ENCODE measurements at regions not wholly inside any gene's neighbourhood (a gene's known extent, or its start where the extent isn't known, plus 50 kb on each side); places are given as distances from the start of the nearest gene placed in this dataset.

DNA sequence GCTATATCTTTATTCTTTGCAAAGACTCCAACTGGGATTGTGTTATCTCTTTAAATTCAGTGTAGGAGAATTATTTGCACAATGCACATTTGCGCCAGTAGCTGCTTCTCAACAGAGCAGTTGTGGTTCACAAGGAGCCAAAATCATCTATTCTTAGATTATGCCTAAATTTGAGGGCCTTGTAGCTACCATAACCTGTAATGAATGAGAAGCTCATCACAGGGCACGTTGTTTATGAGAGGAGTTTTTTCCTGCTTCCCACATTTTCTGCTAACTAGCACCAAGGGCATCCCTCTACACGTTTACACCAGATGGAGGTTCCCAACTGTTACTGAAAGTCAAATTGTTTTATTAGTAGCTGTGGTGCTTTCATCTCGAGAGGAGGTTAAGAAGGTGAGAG lies 322.4 kb downstream of the TMEM161B start:
- ChIA-PET RAD21 (ENCODE audit: unreplicated experiment) (no interaction called here), CTCF (no interaction called here), SMC1A (ENCODE audit: uncharacterized antibody, unreplicated experiment) (no interaction called here), POLR2A (no interaction called here)
- Histone ChIP-seq H3K4me1 (ENCODE audit: control insufficient read depth, insufficient read depth, low read length) (no peaks in the 10 kb centered on the region), H3K4me2 (ENCODE audit: control insufficient read depth, insufficient read depth) (no peak overlapping the region), H3K79me2 (ENCODE audit: control insufficient read depth, insufficient read depth, low read length) (no peaks in the 10 kb centered on the region), H3K36me3 (ENCODE audit: control insufficient read depth in 2 of 2, insufficient read depth in 2 of 2, low read length in 1 of 2) (no peaks in the 10 kb centered on the region), H3K9me3 (replicated peaks; ENCODE audit: control insufficient read depth, insufficient read depth, low read length) (no peaks in the 10 kb centered on the region), H3K4me3 (no peak overlapping the region), H3K9ac (ENCODE audit: control insufficient read depth, insufficient read depth, low read length) (no peak overlapping the region), H3K27me3 (replicated peaks in 1 of 2; ENCODE audit: control insufficient read depth in 2 of 2, insufficient read depth in 2 of 2, low read length in 1 of 2) (no peaks in the 10 kb centered on the region), H4K20me1 (ENCODE audit: control insufficient read depth, insufficient read depth) (no peaks in the 10 kb centered on the region), H3K27ac (ENCODE audit: control insufficient read depth, insufficient read depth) (no peak overlapping the region), H2AFZ (ENCODE audit: control insufficient read depth, low read depth, low read length) (no peak overlapping the region)
- WGBS (ENCODE audit: insufficient coverage, insufficient replicate concordance, low lambda C conversion rate, missing lambda C conversion rate): 11% methylated on average over 4 of the region's 4 CpGs
- in situ Hi-C loops (cut with MboI) (no loop called here), intact Hi-C loops (cut with micrococcal nuclease; ENCODE audit: unreplicated experiment) (no loop called here)
- TF ChIP-seq BHLHE40 (IDR thresholded peaks at IDR 0.05; ENCODE audit: borderline replicate concordance in 1 of 2, low read depth in 2 of 2, low read length in 1 of 2) (no peak), STAT3 (IDR thresholded peaks at IDR 0.05; ENCODE audit: low read depth, low read length) (no peak)
- FAIRE-seq (no peak), DNase-seq (ENCODE audit: low read depth, low spot score) (no peak), ATAC-seq (no peak)
- no TSS peak for BruUV-seq (replicated peaks)

DNA sequence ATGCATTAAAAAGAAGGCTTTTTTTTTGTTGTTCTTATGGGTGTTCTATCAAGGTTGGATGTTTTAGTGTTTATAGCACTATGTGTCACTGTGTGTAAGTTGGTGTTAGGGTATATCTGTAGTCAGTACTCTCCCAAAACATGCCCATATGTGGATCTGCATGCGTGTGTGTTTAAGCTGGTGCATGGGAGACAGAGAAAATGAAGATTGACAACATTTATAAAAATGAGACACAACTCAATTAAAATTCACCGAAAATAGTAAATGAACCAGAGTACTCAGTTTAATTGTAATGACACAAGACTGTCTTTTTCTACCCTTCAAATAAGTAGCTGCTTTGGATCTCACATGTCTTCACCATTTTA lies 323.4 kb downstream of the TMEM161B start:
- Histone ChIP-seq H2AFZ (ENCODE audit: control insufficient read depth, low read depth, low read length) (no peak overlapping the region), H3K9me3 (replicated peaks; ENCODE audit: control insufficient read depth, insufficient read depth, low read length) (no peaks in the 10 kb centered on the region), H3K27ac (ENCODE audit: control insufficient read depth, insufficient read depth) (no peak overlapping the region), H3K79me2 (ENCODE audit: control insufficient read depth, insufficient read depth, low read length) (no peaks in the 10 kb centered on the region), H3K27me3 (replicated peaks in 1 of 2; ENCODE audit: control insufficient read depth in 2 of 2, insufficient read depth in 2 of 2, low read length in 1 of 2) (no peaks in the 10 kb centered on the region), H3K4me3 (no peak overlapping the region), H3K4me2 (ENCODE audit: control insufficient read depth, insufficient read depth) (no peak overlapping the region), H3K36me3 (ENCODE audit: control insufficient read depth in 2 of 2, insufficient read depth in 2 of 2, low read length in 1 of 2) (no peaks in the 10 kb centered on the region), H4K20me1 (ENCODE audit: control insufficient read depth, insufficient read depth) (no peaks in the 10 kb centered on the region), H3K9ac (ENCODE audit: control insufficient read depth, insufficient read depth, low read length) (no peak overlapping the region), H3K4me1 (ENCODE audit: control insufficient read depth, insufficient read depth, low read length) (no peaks in the 10 kb centered on the region)
- ChIA-PET SMC1A (ENCODE audit: uncharacterized antibody, unreplicated experiment) (interaction anchor here (1.1 kb wide), 1 partner anchor 21 kb away, joined by 3 read pairs; no protein-coding TSS in a partner anchor), POLR2A (no interaction called here), RAD21 (ENCODE audit: unreplicated experiment) (no interaction called here), CTCF (interaction anchor here (1.1 to 1.6 kb wide), 2 partner anchors 12 to 747 kb away, joined by 3 read pairs; no protein-coding TSS in a partner anchor)
- BruUV-seq (replicated peaks): no TSS peak
- TF ChIP-seq SMAD1 (IDR thresholded peaks at IDR 0.05; ENCODE audit: low read depth, partially characterized antibody): no peak
- 38% methylated on average over 2 of the region's 2 CpGs for WGBS (ENCODE audit: insufficient coverage, insufficient replicate concordance, low lambda C conversion rate, missing lambda C conversion rate)
- intact Hi-C loops (cut with micrococcal nuclease; ENCODE audit: unreplicated experiment): no loop called here
- no peak for DNase-seq (ENCODE audit: low read depth, low spot score)
- no peak for ATAC-seq
- no peak for FAIRE-seq
- in situ Hi-C loops (cut with MboI): no loop called here

Data from GM12878 (cell line).